Activated CD4-positive, CD25-positive, alpha-beta regulatory T cell treated with anti-CD3 and anti-CD28 coated beads, Interleukin-2, amount 50 U/mL, for 16 hours (primary cell): ENCODE measurements at regions not wholly inside any gene's neighbourhood (a gene's known extent, or its start where the extent isn't known, plus 50 kb on each side); places are given as distances from the start of the nearest gene placed in this dataset.

Experiments
- DNase-seq: peaks from one replicate; pipeline ENCODE4 v3.0.0-alpha.2; 2020; ENCODE audit warnings: low read depth, low spot score

- no peak for DNase-seq
These were observed 303.8 kb upstream of the CDH4 start for GRCh38 chr20:60948224-60948623.

GRCh38 chr20:60950561-60950960 lies 301.5 kb upstream of the CDH4 start:
- no peak for DNase-seq

- no peak for DNase-seq
These were observed 301.1 kb upstream of the CDH4 start for GRCh38 chr20:60950974-60951373.

DNA sequence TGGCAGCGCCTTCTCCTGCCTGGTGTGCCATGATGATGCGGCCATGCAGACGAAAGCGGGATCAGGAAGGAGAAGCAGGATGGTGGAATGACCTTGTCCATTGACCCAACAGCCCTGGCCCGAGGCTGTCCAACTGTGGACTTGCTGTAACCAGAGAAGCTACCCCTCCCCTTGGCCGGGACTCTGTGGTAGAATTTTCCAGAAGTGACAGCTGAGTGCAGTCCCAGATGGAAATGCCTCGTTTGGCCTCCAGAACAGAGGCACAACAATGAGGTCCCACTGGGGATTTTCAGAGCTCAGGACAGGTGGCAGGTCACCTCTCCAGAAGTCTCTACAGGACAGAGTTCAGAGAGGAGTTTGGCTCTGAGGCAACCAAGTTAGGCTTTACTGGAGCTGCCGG lies 299.2 kb upstream of the CDH4 start:
- DNase-seq = no peak

- DNase-seq = no peak
These were observed 298.7 kb upstream of the CDH4 start for GRCh38 chr20:60953321-60953720.

DNA sequence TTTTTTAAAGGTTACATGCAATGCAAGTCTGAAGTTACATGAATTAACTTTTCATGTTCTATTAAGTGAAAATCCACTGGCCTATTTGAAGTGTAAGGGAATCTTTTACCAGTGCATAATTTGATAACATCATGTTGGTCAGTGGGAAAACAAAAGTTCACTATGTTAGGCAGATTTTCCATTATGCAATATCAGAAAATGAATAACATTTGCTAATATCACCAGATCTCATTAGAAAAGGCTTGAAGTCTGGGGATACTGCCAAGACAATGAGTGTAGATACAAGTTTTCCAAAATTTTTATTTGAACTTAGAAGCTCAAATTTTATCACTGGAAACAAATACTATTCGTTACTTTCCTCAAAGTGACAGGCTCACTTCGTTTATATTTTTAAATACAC lies 296.4 kb upstream of the CDH4 start:
- DNase-seq = no peak

- DNase-seq = no peak
These were observed 295.9 kb upstream of the CDH4 start for GRCh38 chr20:60956194-60956593.

- DNase-seq = no peak
These were observed 294.4 kb upstream of the CDH4 start for GRCh38 chr20:60957621-60958020.

- DNase-seq = no peak
These were observed 292.1 kb upstream of the CDH4 start for GRCh38 chr20:60959971-60960370.

GRCh38 chr20:60960500-60960899 lies 291.6 kb upstream of the CDH4 start:
- DNase-seq = no peak

GRCh38 chr20:60961551-60961950 lies 290.5 kb upstream of the CDH4 start:
- DNase-seq = no peak

- no peak for DNase-seq
These were observed 289.6 kb upstream of the CDH4 start for GRCh38 chr20:60962367-60963045.

DNA sequence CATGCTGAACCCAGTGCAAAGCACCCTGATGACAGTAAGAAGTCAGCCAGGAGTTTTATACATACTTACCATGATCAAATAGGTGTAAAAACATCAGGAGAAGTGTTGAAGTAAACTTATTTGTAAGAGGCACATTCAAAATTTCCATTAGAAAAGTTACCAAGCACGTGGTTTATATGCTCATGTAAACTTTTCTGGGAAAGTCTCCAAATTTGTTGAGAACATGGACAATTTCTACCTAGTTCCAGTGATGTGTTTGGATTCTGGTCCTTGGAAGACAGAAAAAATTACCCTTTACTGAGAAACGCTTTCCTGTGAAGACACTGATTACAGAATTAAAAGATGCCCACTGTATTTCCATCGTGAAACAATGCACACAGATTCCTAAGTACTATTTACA lies 288.9 kb upstream of the CDH4 start:
- DNase-seq = no peak

DNA sequence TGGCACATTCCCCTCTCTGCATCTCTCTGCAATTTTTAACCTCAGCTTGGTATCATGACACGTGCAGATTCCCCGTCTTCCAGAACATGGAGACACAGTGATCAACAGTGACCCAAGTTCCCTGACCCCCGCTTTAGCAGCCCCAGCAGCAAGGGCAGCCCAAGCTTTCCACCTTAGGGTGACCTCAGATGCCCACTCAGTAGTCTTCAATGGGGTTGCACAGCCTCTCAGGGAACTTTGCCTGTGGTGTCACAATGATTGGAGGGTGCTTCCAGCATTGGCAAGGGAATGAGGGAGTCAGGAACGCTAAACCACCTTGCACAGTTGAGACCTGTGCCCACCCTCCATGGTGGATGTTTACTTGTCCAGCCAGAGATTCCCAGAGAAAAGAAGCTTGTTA lies 287.1 kb upstream of the CDH4 start:
- DNase-seq = no peak

- DNase-seq = no peak
These were observed 286.0 kb upstream of the CDH4 start for GRCh38 chr20:60966031-60966430.

DNA sequence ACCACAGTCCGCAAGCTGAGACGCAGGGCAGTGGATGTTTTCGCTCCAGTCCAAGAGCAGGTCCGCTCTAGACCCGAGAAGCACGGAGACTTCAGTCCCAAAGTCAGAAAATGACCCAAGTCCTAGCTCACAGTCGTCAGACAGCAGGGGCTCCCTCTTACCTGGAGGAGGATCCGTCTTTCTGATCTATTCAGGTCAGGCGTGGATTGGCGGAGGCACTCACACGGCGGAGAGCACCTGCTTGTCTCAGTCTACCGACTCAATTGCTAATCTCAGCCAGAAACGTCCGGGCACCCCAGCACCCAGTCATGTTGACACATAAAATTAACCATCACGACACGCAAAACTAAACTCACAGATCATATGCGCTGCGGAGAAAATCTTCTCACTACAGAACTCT lies 285.3 kb upstream of the CDH4 start:
- DNase-seq = no peak

DNA sequence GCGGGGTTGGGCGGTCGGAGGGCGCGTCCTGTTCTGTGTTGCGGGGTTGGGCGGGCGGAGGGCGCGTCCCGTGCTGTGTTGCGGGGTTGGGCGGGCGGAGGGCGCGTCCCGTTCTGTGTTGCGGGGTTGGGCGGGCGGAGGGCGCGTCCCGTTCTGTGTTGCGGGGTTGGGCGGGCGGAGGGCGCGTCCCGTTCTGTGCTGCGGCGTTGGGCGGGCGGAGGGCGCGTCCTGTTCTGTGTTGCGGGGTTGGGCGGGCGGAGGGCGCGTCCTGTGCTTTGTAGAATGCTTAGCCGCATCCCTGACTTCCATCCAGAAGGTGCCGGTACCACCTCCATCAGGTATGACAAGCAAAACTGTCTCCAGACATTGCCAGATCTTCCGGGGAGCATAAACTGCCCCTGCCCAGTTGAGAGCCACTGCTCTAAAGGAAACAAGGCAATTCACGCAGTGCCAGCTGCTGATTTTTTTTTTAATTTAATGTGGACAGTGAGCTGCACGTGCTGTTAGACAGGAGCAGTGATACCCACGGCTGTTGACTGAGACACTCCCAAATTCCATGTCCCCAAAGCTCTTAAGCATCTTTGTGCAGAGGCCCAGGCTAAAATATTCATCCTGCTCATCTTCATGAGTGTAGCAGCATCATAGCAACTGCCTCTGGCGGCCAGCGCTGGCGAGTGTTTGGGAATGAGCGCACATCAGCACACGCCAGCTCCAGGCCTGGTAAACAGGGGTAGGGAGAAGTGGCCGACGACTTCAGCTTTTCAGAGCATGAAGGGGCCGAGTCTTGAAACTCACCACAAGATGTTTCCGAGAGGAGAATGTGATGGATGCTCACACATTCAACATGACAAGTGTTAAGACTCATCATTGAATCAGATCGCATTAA lies 284.4 kb upstream of the CDH4 start:
- no peak for DNase-seq

GRCh38 chr20:60968853-60969720 lies 283.0 kb upstream of the CDH4 start:
- no peak for DNase-seq

GRCh38 chr20:60970601-60971000 lies 281.5 kb upstream of the CDH4 start:
- DNase-seq = no peak

DNA sequence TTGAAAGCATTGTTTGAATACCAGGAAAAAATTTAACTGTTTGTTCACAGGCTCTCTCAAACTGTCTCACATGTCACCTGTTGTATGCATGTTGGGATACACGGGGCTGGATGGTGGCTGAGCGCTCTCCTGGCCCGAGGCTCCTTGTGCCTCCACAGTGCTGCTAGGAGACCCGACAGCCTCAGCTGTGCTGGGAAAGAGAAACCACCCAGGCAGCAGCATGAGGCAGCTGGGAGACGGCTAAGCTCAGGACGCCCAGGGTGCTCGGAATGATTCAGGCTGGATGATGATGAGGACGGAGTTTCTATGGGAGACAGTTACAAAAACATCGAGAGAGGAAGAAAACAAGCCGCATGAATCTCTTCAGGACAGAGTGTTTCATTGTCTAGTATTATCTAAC lies 278.0 kb upstream of the CDH4 start:
- DNase-seq = no peak

DNA sequence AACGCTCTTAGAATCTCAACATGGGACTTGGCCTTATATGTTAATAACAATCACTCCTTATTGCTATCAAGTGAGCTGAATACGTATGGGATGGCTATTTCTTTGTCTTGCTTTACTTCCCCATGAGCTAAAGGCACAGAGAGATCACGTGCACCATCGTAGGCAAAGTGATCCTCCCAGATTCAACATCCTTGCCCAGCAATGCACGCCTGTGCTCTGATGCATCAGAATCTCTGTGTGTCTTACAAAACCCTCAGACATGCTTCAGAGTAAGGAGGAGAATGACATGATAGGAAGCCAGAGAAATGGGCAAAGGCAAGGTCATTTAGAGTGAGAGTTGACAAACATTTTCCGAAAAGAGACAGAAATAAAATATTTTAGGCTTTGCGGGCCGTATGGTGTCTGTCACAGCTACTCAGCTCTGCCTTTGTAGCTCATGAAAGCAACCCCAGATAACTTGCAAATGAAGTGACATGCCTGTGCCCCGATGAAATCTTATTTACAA lies 277.6 kb upstream of the CDH4 start:
- DNase-seq = no peak

GRCh38 chr20:60976139-60976538 lies 275.9 kb upstream of the CDH4 start:
- DNase-seq = no peak
